HuH-7.5 (cell line): ENCODE measurements at regions not wholly inside any gene's neighbourhood (a gene's known extent, or its start where the extent isn't known, plus 50 kb on each side); places are given as distances from the start of the nearest gene placed in this dataset.

Experiments used
- DNase-seq: peaks from one replicate; pipeline ENCODE4 v3.0.0; 2011; ENCODE audit warnings: low spot score

- DNase-seq = no peak
These were observed 238.9 kb upstream of the NT5C1B start for GRCh38 chr2:18828296-18828695.

GRCh38 chr2:18825838-18826237 is 236.5 kb upstream of the NT5C1B start:
- DNase-seq = no peak

- DNase-seq = no peak
These were observed 235.5 kb upstream of the NT5C1B start for GRCh38 chr2:18824915-18825314.

- DNase-seq = no peak
These were observed 235.0 kb upstream of the NT5C1B start for GRCh38 chr2:18824325-18824790.

GRCh38 chr2:18821431-18821830 is 232.1 kb upstream of the NT5C1B start:
- no peak for DNase-seq

GRCh38 chr2:18820966-18821365 is 231.6 kb upstream of the NT5C1B start:
- no peak for DNase-seq

- DNase-seq = no peak
These were observed 230.2 kb upstream of the NT5C1B start for GRCh38 chr2:18819566-18819965.

- DNase-seq = no peak
These were observed 225.0 kb upstream of the NT5C1B start for GRCh38 chr2:18814387-18814786.

- no peak for DNase-seq
These were observed 215.2 kb upstream of the NT5C1B start for GRCh38 chr2:18804536-18804935.

GRCh38 chr2:18803141-18803939 is 214.0 kb upstream of the NT5C1B start:
- DNase-seq = no peak

GRCh38 chr2:18800240-18800971 is 211.0 kb upstream of the NT5C1B start:
- peak; percentile 32 for DNase-seq

GRCh38 chr2:18799397-18799796 is 210.0 kb upstream of the NT5C1B start:
- no peak for DNase-seq

GRCh38 chr2:18797133-18797845 is 207.9 kb upstream of the NT5C1B start:
- no peak for DNase-seq

- DNase-seq = no peak
These were observed 206.5 kb upstream of the NT5C1B start for GRCh38 chr2:18795906-18796305.

GRCh38 chr2:18792684-18793083 is 203.3 kb upstream of the NT5C1B start:
- DNase-seq = no peak

GRCh38 chr2:18792226-18792629 is 202.9 kb upstream of the NT5C1B start:
- no peak for DNase-seq

GRCh38 chr2:18791172-18791797 is 201.9 kb upstream of the NT5C1B start:
- no peak for DNase-seq

GRCh38 chr2:18790509-18791171 is 201.3 kb upstream of the NT5C1B start:
- DNase-seq = no peak

- no peak for DNase-seq
These were observed 199.2 kb upstream of the NT5C1B start for GRCh38 chr2:18788592-18788991.

GRCh38 chr2:18787726-18788125 is 198.4 kb upstream of the NT5C1B start:
- DNase-seq = no peak

GRCh38 chr2:18784245-18784644 is 194.9 kb upstream of the NT5C1B start:
- no peak for DNase-seq
